ENCODE measurements at regions not wholly inside any gene's neighbourhood (a gene's known extent, or its start where the extent isn't known, plus 50 kb on each side); places are given as distances from the start of the nearest gene placed in this dataset.

DNA sequence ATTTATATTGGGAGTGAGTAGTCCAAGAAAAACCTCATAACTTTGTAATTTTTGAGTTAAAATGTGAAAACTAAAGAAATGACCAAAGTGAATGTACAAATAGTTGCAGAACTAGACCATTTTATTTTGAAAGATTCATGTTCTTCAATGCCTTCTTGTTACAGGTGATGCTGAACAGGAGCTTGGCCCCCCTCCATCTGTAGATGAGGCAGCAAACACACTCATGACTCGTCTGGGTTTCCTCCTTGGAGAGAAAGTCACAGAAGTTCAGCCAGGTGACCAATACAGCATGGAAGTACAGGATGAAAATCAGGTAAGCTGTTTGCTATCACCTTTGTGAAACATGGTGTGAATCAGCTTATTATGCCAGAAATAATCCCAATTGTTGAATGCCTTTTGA is 227.8 kb downstream of the TANC2 start (continued):
- TF ChIP-seq, protein P1, sequence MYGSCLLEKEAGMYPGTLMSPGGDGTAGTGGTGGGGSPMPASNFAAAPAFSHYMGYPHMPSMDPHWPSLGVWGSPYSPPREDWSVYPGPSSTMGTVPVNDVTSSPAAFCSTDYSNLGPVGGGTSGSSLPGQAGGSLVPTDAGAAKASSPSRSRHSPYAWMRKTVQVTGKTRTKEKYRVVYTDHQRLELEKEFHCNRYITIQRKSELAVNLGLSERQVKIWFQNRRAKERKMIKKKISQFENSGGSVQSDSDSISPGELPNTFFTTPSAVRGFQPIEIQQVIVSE (CRISPR knock-in tag; IDR thresholded peaks at IDR 0.05; ENCODE audit: borderline replicate concordance) = no peak

DNA sequence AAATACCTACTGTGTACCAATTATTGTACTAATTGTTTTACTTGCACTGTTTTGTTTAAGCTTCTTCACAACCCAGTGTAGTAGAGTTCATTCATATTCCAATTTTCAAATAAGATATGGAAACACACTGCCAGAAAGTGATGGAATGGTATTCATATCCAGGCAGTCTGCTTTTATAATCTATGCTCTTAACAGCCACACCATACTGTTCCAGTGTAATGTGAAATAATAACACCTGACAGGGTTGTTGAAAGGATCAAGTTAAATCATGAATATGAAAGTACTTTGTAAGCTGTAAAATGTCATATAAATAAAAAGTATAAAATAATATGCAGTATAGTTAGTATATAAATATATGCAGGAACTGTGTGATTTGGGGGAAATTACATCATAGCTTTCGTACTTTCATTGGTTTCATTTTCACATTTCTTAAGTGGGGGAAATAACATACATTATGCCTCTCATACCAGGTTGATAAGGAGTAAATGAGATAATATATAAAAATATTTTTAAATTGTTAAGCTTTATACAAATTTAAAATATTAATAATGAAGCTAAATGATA is 230.8 kb downstream of the TANC2 start:
- DNase-seq (ENCODE audit: low spot score) (no peak), ATAC-seq (no peak)
- H3K27me3 Mint-ChIP-seq (ENCODE audit: low read depth) = no peaks in the 10 kb centered on the region
- no peak for TF ChIP-seq JAZF1 (CRISPR knock-in tag; IDR thresholded peaks at IDR 0.05)
- TF ChIP-seq ZNF396 (CRISPR knock-in tag; IDR thresholded peaks at IDR 0.05; ENCODE audit: borderline replicate concordance) = no peak
- TF ChIP-seq, protein P2, sequence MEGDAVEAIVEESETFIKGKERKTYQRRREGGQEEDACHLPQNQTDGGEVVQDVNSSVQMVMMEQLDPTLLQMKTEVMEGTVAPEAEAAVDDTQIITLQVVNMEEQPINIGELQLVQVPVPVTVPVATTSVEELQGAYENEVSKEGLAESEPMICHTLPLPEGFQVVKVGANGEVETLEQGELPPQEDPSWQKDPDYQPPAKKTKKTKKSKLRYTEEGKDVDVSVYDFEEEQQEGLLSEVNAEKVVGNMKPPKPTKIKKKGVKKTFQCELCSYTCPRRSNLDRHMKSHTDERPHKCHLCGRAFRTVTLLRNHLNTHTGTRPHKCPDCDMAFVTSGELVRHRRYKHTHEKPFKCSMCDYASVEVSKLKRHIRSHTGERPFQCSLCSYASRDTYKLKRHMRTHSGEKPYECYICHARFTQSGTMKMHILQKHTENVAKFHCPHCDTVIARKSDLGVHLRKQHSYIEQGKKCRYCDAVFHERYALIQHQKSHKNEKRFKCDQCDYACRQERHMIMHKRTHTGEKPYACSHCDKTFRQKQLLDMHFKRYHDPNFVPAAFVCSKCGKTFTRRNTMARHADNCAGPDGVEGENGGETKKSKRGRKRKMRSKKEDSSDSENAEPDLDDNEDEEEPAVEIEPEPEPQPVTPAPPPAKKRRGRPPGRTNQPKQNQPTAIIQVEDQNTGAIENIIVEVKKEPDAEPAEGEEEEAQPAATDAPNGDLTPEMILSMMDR (IDR thresholded peaks at IDR 0.05) = no peak
- TF ChIP-seq FOXP1 (CRISPR knock-in tag; IDR thresholded peaks at IDR 0.05; ENCODE audit: borderline replicate concordance) = no peak
- no peak for TF ChIP-seq ZNF138 (CRISPR knock-in tag; conservative IDR thresholded peaks at IDR 0.05)
- TF ChIP-seq, protein P3, sequence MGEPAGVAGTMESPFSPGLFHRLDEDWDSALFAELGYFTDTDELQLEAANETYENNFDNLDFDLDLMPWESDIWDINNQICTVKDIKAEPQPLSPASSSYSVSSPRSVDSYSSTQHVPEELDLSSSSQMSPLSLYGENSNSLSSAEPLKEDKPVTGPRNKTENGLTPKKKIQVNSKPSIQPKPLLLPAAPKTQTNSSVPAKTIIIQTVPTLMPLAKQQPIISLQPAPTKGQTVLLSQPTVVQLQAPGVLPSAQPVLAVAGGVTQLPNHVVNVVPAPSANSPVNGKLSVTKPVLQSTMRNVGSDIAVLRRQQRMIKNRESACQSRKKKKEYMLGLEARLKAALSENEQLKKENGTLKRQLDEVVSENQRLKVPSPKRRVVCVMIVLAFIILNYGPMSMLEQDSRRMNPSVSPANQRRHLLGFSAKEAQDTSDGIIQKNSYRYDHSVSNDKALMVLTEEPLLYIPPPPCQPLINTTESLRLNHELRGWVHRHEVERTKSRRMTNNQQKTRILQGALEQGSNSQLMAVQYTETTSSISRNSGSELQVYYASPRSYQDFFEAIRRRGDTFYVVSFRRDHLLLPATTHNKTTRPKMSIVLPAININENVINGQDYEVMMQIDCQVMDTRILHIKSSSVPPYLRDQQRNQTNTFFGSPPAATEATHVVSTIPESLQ (CRISPR knock-in tag; IDR thresholded peaks at IDR 0.05) = no peak
- TF ChIP-seq, protein P4, sequence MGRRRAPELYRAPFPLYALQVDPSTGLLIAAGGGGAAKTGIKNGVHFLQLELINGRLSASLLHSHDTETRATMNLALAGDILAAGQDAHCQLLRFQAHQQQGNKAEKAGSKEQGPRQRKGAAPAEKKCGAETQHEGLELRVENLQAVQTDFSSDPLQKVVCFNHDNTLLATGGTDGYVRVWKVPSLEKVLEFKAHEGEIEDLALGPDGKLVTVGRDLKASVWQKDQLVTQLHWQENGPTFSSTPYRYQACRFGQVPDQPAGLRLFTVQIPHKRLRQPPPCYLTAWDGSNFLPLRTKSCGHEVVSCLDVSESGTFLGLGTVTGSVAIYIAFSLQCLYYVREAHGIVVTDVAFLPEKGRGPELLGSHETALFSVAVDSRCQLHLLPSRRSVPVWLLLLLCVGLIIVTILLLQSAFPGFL (CRISPR knock-in tag; IDR thresholded peaks at IDR 0.05; ENCODE audit: borderline replicate concordance) = no peak
- TF ChIP-seq, protein P5, sequence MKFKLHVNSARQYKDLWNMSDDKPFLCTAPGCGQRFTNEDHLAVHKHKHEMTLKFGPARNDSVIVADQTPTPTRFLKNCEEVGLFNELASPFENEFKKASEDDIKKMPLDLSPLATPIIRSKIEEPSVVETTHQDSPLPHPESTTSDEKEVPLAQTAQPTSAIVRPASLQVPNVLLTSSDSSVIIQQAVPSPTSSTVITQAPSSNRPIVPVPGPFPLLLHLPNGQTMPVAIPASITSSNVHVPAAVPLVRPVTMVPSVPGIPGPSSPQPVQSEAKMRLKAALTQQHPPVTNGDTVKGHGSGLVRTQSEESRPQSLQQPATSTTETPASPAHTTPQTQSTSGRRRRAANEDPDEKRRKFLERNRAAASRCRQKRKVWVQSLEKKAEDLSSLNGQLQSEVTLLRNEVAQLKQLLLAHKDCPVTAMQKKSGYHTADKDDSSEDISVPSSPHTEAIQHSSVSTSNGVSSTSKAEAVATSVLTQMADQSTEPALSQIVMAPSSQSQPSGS (CRISPR knock-in tag; IDR thresholded peaks at IDR 0.05; ENCODE audit: borderline replicate concordance, low read depth) = no peak
- TF ChIP-seq, protein P6, sequence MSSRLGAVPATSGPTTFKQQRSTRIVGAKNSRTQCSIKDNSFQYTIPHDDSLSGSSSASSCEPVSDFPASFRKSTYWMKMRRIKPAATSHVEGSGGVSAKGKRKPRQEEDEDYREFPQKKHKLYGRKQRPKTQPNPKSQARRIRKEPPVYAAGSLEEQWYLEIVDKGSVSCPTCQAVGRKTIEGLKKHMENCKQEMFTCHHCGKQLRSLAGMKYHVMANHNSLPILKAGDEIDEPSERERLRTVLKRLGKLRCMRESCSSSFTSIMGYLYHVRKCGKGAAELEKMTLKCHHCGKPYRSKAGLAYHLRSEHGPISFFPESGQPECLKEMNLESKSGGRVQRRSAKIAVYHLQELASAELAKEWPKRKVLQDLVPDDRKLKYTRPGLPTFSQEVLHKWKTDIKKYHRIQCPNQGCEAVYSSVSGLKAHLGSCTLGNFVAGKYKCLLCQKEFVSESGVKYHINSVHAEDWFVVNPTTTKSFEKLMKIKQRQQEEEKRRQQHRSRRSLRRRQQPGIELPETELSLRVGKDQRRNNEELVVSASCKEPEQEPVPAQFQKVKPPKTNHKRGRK (CRISPR knock-in tag; IDR thresholded peaks at IDR 0.05; ENCODE audit: borderline replicate concordance) = no peak
- no peak for TF ChIP-seq ZNF232 (CRISPR knock-in tag; IDR thresholded peaks at IDR 0.05)
- no peak for TF ChIP-seq ZNF317 (CRISPR knock-in tag; IDR thresholded peaks at IDR 0.05; ENCODE audit: borderline replicate concordance, low read depth)
- TF ChIP-seq RORB (CRISPR knock-in tag; IDR thresholded peaks at IDR 0.05) = no peak
- no peak for TF ChIP-seq ETV6 (CRISPR knock-in tag; IDR thresholded peaks at IDR 0.05)
- H3K9me3 Mint-ChIP-seq = no peaks in the 10 kb centered on the region
- H3K4me3 Mint-ChIP-seq = no peak overlapping the region
- ChIA-PET CTCF (interaction anchor here (1.7 kb wide), 1 partner anchor 210 kb away, joined by 5 read pairs; no protein-coding TSS in a partner anchor), POLR2A (no interaction called here)
- H3K36me3 Mint-ChIP-seq = no peaks in the 10 kb centered on the region
- no peaks in the 10 kb centered on the region for H3K4me1 Mint-ChIP-seq
- no peak overlapping the region for H3K27ac Mint-ChIP-seq

DNA sequence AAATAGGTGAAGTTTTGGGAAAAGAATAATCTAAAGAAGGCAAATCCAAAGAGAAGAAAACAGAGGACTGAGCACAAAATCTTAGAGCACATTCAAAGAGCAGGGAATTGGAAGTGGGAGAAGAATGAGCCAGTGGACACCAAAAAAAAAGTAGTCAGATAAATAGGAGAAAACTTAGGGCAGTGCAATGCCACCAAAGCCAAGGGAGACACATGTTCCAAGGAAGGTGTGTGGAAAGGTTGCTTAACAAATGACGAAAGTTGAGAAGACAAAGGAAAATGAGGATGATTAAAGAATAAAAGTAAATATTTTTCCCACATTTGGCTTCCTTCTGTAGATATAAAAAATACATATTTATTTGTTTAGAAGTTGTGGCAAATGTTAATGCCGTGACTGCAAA is 237.6 kb downstream of the TANC2 start:
- H3K9me3 Mint-ChIP-seq = peaks cover 38% of the 10 kb centered on the region
- no peak overlapping the region for H3K4me3 Mint-ChIP-seq
- DNase-seq (ENCODE audit: low spot score) = no peak
- H3K36me3 Mint-ChIP-seq = peaks cover 24% of the 10 kb centered on the region
- no peak for ATAC-seq
- no peak overlapping the region for H3K27ac Mint-ChIP-seq
- H3K27me3 Mint-ChIP-seq (ENCODE audit: low read depth) = no peaks in the 10 kb centered on the region
- POLR2A ChIA-PET = no interaction called here
- CTCF ChIA-PET = no interaction called here
- TF ChIP-seq FOXK1 (CRISPR knock-in tag; IDR thresholded peaks at IDR 0.05) (no peak), OVOL2 (CRISPR knock-in tag; IDR thresholded peaks at IDR 0.05; ENCODE audit: borderline replicate concordance) (no peak), TCF7 (CRISPR knock-in tag; IDR thresholded peaks at IDR 0.05; ENCODE audit: low read depth) (no peak), ZNF317 (CRISPR knock-in tag; IDR thresholded peaks at IDR 0.05; ENCODE audit: borderline replicate concordance, low read depth) (no peak)
- no peaks in the 10 kb centered on the region for H3K4me1 Mint-ChIP-seq

Measured in WTC11 (cell line).